IMR-90 (cell line): ENCODE measurements at regions not wholly inside any gene's neighbourhood (a gene's known extent, or its start where the extent isn't known, plus 50 kb on each side); places are given as distances from the start of the nearest gene placed in this dataset.

Experiments used
- ATAC-seq: fragments of 200-7000 bp; cut with Tn5 transposase; 2 replicates; pipeline ENCODE4 v1.9.1; 2020; ENCODE audit warnings: low read depth, mild to moderate bottlenecking, moderate library complexity
- BruUV-seq: library from RNA; stranded (reverse); fragments of 400-500 nt; replicated peaks from 2 replicates; lab custom pipeline; 2021; lab: Mats Ljungman, UMichigan
- CTCF ChIA-PET: fragments of 300-600 bp; formaldehyde crosslinking; extraction: SDS; loops from one replicate; lab custom pipeline; 2021; ENCODE audit warnings: antibody characterized with exemption; lab: Yijun Ruan, JAX
- POLR2A ChIA-PET: fragments of 300-600 bp; sonication (Branson Sonifier 250); formaldehyde crosslinking; loops from one replicate; lab custom pipeline; 2022; ENCODE audit warnings: antibody characterized with exemption; ENCODE audit not compliant: unreplicated experiment; lab: Charles Lee
- DNase-seq: peaks from one replicate; pipeline ENCODE4 v3.0.0; 2013
- H2AFZ ChIP-seq: replicated peaks from 2 replicates; pipeline ENCODE3; 2013; ENCODE audit warnings: low read length, mild to moderate bottlenecking; ENCODE audit not compliant: poor library complexity
- H2AK5ac ChIP-seq: 2 replicates; pipeline ENCODE4 v1.6.1; 2013; ENCODE audit warnings: low read depth, low read length, inconsistent platforms
- H2AK9ac ChIP-seq: replicated peaks from 2 replicates; pipeline ENCODE3; 2013; ENCODE audit warnings: mild to moderate bottlenecking, low read depth, low read length, moderate library complexity; ENCODE audit not compliant: poor library complexity
- H2BK120ac ChIP-seq: 2 replicates; pipeline ENCODE4 v1.6.1; 2013; ENCODE audit warnings: low read depth, low read length, inconsistent platforms
- H2BK15ac ChIP-seq: 3 replicates; pipeline ENCODE4 v1.6.1; 2013; ENCODE audit warnings: low read depth, low read length, inconsistent platforms
- H2BK20ac ChIP-seq: 2 replicates; pipeline ENCODE4 v1.6.1; 2013; ENCODE audit warnings: low read depth, mild to moderate bottlenecking, inconsistent platforms, low read length, moderate library complexity
- H2BK5ac ChIP-seq: 2 replicates; pipeline ENCODE4 v1.6.1; 2013; ENCODE audit warnings: mild to moderate bottlenecking, low read depth, low read length, inconsistent platforms; ENCODE audit not compliant: poor library complexity, severe bottlenecking
- H3K14ac ChIP-seq: replicated peaks from 2 replicates; pipeline ENCODE4 v1.6.1; 2013; ENCODE audit warnings: low read depth, low read length, inconsistent platforms
- H3K18ac ChIP-seq: 2 replicates; pipeline ENCODE4 v1.6.1; 2013; ENCODE audit warnings: low read depth, low read length, control low read depth
- H3K23ac ChIP-seq: 2 replicates; pipeline ENCODE4 v1.6.1; 2013; ENCODE audit warnings: low read depth, low read length, inconsistent platforms
- H3K27ac ChIP-seq: 2 replicates; pipeline ENCODE4 v1.5.1; 2013; ENCODE audit warnings: mild to moderate bottlenecking, control low read depth, low read length; ENCODE audit not compliant: insufficient read depth
- H3K27me3 ChIP-seq: 2 replicates; pipeline ENCODE4 v1.6.1; 2013; ENCODE audit warnings: low read length; ENCODE audit not compliant: control insufficient read depth, insufficient read depth
- H3K36me3 ChIP-seq: 2 replicates; pipeline ENCODE4 v1.6.1; 2013; ENCODE audit warnings: low read length, mixed read lengths; ENCODE audit not compliant: control insufficient read depth, insufficient read depth
- H3K4ac ChIP-seq: 2 replicates; pipeline ENCODE4 v1.6.1; 2013; ENCODE audit warnings: low read depth, low read length, inconsistent platforms
- H3K4me1 ChIP-seq: 2 replicates; pipeline ENCODE4 v1.6.1; 2013; ENCODE audit warnings: low read length, mixed read lengths; ENCODE audit not compliant: control insufficient read depth, insufficient read depth
- H3K4me2 ChIP-seq: 2 replicates; pipeline ENCODE4 v1.6.1; 2013; ENCODE audit warnings: low read depth, mild to moderate bottlenecking, control low read depth, low read length, moderate library complexity
- H3K4me3 ChIP-seq: 2 replicates; pipeline ENCODE4 v1.5.1; 2013; ENCODE audit warnings: low read depth, mild to moderate bottlenecking, control low read depth, low read length, moderate library complexity; ENCODE audit not compliant: insufficient read depth
- H3K56ac ChIP-seq: 2 replicates; pipeline ENCODE4 v1.6.1; 2013; ENCODE audit warnings: low read length, inconsistent platforms; ENCODE audit not compliant: insufficient read depth; ENCODE audit errors: extremely low read depth
- H3K79me1 ChIP-seq, 2 experiments: 2 replicates each; pipeline ENCODE4 v1.6.1; 2013; ENCODE audit warnings: low read length in 2 of 2, inconsistent platforms in 1 of 2, low read depth in 1 of 2
- H3K9ac ChIP-seq: 2 replicates; pipeline ENCODE4 v1.6.1; 2013; ENCODE audit warnings: low read depth, low read length, control low read depth
- H3K9me1 ChIP-seq: 2 replicates; pipeline ENCODE4 v1.6.1; 2013; ENCODE audit warnings: low read length, inconsistent platforms; ENCODE audit not compliant: insufficient read depth
- H3K9me3 ChIP-seq: 2 replicates; pipeline ENCODE4 v1.6.1; 2013; ENCODE audit warnings: low read length; ENCODE audit not compliant: control insufficient read depth, insufficient read depth
- H4K20me1 ChIP-seq: 2 replicates; pipeline ENCODE4 v1.6.1; 2013; ENCODE audit warnings: low read length, inconsistent platforms; ENCODE audit not compliant: insufficient read depth
- H4K5ac ChIP-seq: 2 replicates; pipeline ENCODE4 v1.6.1; 2013; ENCODE audit warnings: mild to moderate bottlenecking, low read depth, low read length, control low read depth
- H4K8ac ChIP-seq, 2 experiments: 2 replicates each; pipeline ENCODE4 v1.6.1; 2013; ENCODE audit warnings: low read depth in 2 of 2, low read length in 2 of 2, control low read depth in 1 of 2, inconsistent platforms in 1 of 2
- H4K91ac ChIP-seq: 2 replicates; pipeline ENCODE4 v1.6.1; 2013; ENCODE audit warnings: low read depth, low read length, inconsistent platforms; ENCODE audit not compliant: insufficient read depth
- MAFK ChIP-seq: IDR thresholded peaks from 2 replicates; pipeline ENCODE4 v1.6.1; 2012; ENCODE audit warnings: low read depth, low read length, improper control_type of control experiment
- NFE2L2 ChIP-seq: fragments of 150-350 bp; IDR thresholded peaks from 2 replicates; pipeline ENCODE4 v1.6.1; 2016; ENCODE audit warnings: low read depth, mild to moderate bottlenecking, low read length
- RFX5 ChIP-seq: IDR thresholded peaks from 2 replicates; pipeline ENCODE4 v1.8.0; 2012; ENCODE audit warnings: low read depth, mild to moderate bottlenecking, low read length, moderate library complexity
- WGBS, 2 experiments: methylation state at CpG; one replicate each; pipeline versions ENCODE4 v1.1.5 to v1.1.7; 2013; ENCODE audit warnings: missing lambda C conversion rate in 2 of 2; ENCODE audit not compliant: insufficient read length in 1 of 2; ENCODE audit errors: extremely low coverage in 2 of 2; 5-methylcytosine and 5-hydroxymethylcytosine counted together
- dilution Hi-C: fragments of 300-500 bp; cut with HindIII; formaldehyde crosslinking; loops from one replicate; pipeline ENCODE4 v1.14.3; 2018; ENCODE audit warnings: low sequenced_read_pairs; ENCODE audit not compliant: unreplicated experiment
- in situ Hi-C: fragments of 300-500 bp; cut with MboI; formaldehyde crosslinking; loops from 3 replicates; pipeline ENCODE4 v1.14.3; 2019; ENCODE audit warnings: low sequenced_read_pairs, inconsistent platforms, mixed read lengths
- intact Hi-C: fragments of 100-400 bp; cut with micrococcal nuclease; formaldehyde crosslinking; loops from 2 replicates; pipeline ENCODE4 v1.10.0; 2022

DNA sequence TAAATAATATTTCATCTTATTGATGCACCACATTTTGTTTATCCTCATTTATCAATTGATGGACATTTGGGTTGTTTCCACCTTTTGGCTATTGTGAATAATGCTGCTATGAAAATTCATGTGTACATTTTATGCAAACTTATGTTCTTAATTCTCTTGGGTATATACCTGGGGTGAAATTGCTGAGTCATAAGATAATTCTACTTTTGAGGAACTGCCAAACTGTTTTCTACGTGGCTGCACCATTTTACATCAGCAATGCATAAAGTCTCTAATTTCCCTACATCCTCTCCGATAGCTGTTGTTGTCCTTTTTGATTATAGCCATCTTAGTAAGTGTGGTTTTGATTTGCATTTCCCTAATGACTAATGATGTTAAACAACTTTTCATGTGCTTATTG is 116.5 kb upstream of the DLX2 start:
- no peaks in the 10 kb centered on the region for H3K27me3 ChIP-seq
- CTCF ChIA-PET, result interaction anchor here (0.7 to 1.4 kb wide), 3 partner anchors 9 to 242 kb away, joined by 3 read pairs; no protein-coding TSS in a partner anchor
- no TSS peak for BruUV-seq

More for the DNA sequence above, 116.5 kb upstream of the DLX2 start:
- H2AK9ac ChIP-seq, result no peak overlapping the region
- no peak for TF ChIP-seq RFX5
- TF ChIP-seq NFE2L2, result peak; percentile 85
- peak; percentile 77 for TF ChIP-seq MAFK
- no peak overlapping the region for H3K4me3 ChIP-seq
- no peak overlapping the region for H3K9ac ChIP-seq
- H2BK20ac ChIP-seq, result no peak overlapping the region
- no peak overlapping the region for H3K27ac ChIP-seq
- H2BK120ac ChIP-seq, result no peak overlapping the region
- intact Hi-C loops (no loop called here), dilution Hi-C loops (no loop called here), in situ Hi-C loops (no loop called here)
- H3K4me2 ChIP-seq, result no peak overlapping the region
- H2BK5ac ChIP-seq, result no peak overlapping the region
- H3K23ac ChIP-seq, result no peak overlapping the region
- no peak overlapping the region for H3K56ac ChIP-seq
- H3K4me1 ChIP-seq, result peaks cover 5% of the 10 kb centered on the region; the same call in 1 of the 2 replicates
- H2BK15ac ChIP-seq, result no peak overlapping the region
- POLR2A ChIA-PET, result no interaction called here
- no peak for DNase-seq
- H3K4ac ChIP-seq, result no peak overlapping the region
- no peak overlapping the region for H4K91ac ChIP-seq
- H2AK5ac ChIP-seq, result no peak overlapping the region
- ATAC-seq, result no peak
- H4K20me1 ChIP-seq, result no peaks in the 10 kb centered on the region
- no peak overlapping the region for H2AFZ ChIP-seq
- no peaks in the 10 kb centered on the region for H3K9me3 ChIP-seq
- no CpG with 5 or more reads among the region's 2 CpGs for WGBS, 2 experiments
- no peak overlapping the region for H4K5ac ChIP-seq
- no peak overlapping the region for H4K8ac ChIP-seq
- H3K36me3 ChIP-seq, result no peaks in the 10 kb centered on the region
- H3K14ac ChIP-seq, result no peak overlapping the region
- no peaks in the 10 kb centered on the region for H3K9me1 ChIP-seq
- no peak overlapping the region for H3K18ac ChIP-seq
- H3K79me1 ChIP-seq, result no peaks in the 10 kb centered on the region
